ENCODE measurements at regions not wholly inside any gene's neighbourhood (a gene's known extent, or its start where the extent isn't known, plus 50 kb on each side); places are given as distances from the start of the nearest gene placed in this dataset.
A peak's percentile ranks its signal among the peaks of the same experiment; 100 is the strongest.

DNA sequence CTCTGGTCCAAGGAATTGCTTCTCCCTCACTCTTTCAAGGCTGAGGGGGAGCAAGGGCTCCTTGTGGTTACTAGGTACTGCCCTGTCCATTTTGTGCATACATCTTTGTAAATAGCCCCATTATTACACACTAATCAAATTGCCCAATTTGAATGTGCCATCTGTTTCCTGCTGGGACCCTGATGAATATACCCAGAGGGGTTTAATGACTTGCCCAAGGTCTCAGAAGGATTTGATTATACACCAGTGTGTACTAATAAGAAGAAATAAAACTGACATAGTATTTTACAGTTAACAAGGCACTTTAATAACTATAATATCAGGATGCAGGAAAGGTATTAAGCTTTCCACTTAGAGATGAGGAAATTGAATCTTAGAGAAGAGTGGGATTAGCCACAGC is 64.6 kb upstream of the PTPRJ start:
- DNase-seq: no peak
- Histone ChIP-seq H3K4me1 (replicated peaks in 1 of 2) (peaks cover 14 to 36% of the 10 kb centered on the region in 2 donors), H3K4me3 (no peak overlapping the region), H3K36me3 (replicated peaks in 1 of 2) (no peaks in the 10 kb centered on the region), H3K9me3 (replicated peaks in 1 of 3) (no peaks in the 10 kb centered on the region), H3K27ac (peak overlapping the region in 3 of 5 donors; percentile 52 to 90 (median 79)), H3K27me3 (no peaks in the 10 kb centered on the region)
- no peak for TF ChIP-seq POLR2A (IDR thresholded peaks at IDR 0.05)
- TF ChIP-seq, protein P1, sequence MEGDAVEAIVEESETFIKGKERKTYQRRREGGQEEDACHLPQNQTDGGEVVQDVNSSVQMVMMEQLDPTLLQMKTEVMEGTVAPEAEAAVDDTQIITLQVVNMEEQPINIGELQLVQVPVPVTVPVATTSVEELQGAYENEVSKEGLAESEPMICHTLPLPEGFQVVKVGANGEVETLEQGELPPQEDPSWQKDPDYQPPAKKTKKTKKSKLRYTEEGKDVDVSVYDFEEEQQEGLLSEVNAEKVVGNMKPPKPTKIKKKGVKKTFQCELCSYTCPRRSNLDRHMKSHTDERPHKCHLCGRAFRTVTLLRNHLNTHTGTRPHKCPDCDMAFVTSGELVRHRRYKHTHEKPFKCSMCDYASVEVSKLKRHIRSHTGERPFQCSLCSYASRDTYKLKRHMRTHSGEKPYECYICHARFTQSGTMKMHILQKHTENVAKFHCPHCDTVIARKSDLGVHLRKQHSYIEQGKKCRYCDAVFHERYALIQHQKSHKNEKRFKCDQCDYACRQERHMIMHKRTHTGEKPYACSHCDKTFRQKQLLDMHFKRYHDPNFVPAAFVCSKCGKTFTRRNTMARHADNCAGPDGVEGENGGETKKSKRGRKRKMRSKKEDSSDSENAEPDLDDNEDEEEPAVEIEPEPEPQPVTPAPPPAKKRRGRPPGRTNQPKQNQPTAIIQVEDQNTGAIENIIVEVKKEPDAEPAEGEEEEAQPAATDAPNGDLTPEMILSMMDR (IDR thresholded peaks at IDR 0.05): no peak
- intact Hi-C loops (cut with DNase I): no loop called here

DNA sequence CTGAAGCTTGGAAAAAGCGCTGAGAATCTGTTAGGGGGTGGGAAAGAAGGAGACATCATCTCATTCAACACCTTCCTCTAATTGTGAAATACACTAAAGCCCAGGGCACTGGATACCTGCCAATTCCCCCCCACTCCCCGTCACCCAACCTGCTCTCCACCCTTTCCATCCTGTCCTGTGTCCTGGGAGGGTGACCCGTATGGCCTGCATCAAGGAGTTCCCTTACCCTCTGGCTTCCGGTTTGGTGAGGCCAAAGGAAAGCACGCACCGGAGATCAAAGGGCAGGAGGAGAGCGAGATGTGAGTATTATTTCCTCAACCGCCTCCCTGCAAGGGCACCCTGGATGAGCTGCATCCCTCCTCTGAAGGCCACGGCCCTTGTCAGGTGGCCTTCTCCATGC is 65.0 kb upstream of the PTPRJ start:
- DNase-seq: peak in 1 of 7 donors; percentile 63
- peaks cover 14 to 36% of the 10 kb centered on the region in 2 donors for H3K4me1 ChIP-seq (replicated peaks in 1 of 2)
- intact Hi-C loops (cut with DNase I): no loop called here
- peak overlapping the region in 2 of 5 donors; percentile 79 to 90 for H3K27ac ChIP-seq
- H3K4me3 ChIP-seq: no peak overlapping the region
- 66 to 83% (median 75%) methylated on average over 7 to 9 of the region's 9 CpGs for WGBS, 4 donors
- no peaks in the 10 kb centered on the region for H3K27me3 ChIP-seq
- no peak for TF ChIP-seq POLR2A (IDR thresholded peaks at IDR 0.05)
- TF ChIP-seq, protein P1 (IDR thresholded peaks at IDR 0.05): no peak
- H3K36me3 ChIP-seq (replicated peaks in 1 of 2): no peaks in the 10 kb centered on the region
- no peaks in the 10 kb centered on the region for H3K9me3 ChIP-seq (replicated peaks in 1 of 3)

DNA sequence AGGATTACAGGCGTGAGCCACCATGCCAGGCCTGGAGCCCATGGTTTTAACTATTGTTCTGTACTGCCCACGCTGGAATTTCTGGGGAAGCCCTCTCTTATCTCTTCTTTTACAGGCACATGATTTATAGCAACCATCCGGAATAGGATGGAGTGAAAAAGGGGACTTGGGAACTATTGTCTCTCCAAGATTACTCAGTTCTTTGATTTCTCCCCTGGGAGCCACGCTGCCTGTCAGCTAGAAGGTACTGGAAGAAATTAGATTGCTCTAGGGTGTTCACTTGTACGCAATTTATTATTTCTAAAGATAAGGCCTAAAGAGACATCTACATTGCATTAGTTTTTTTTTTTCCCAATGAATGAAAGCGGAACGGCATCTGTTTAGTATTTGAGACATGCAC is 65.6 kb upstream of the PTPRJ start:
- TF ChIP-seq POLR2A (IDR thresholded peaks at IDR 0.05): no peak
- TF ChIP-seq, protein P1 (IDR thresholded peaks at IDR 0.05): no peak
- Histone ChIP-seq H3K27me3 (no peaks in the 10 kb centered on the region), H3K4me3 (no peak overlapping the region), H3K27ac (peak overlapping the region in 1 of 5 donors; percentile 79), H3K9me3 (replicated peaks in 1 of 3) (no peaks in the 10 kb centered on the region), H3K36me3 (replicated peaks in 1 of 2) (no peaks in the 10 kb centered on the region), H3K4me1 (replicated peaks in 1 of 2) (peaks cover 14 to 36% of the 10 kb centered on the region in 2 donors)
- intact Hi-C loops (cut with DNase I): no loop called here
- WGBS, 4 donors: 61 to 66% (median 65%) methylated on average over 7 of the region's 7 CpGs
- no peak for DNase-seq

DNA sequence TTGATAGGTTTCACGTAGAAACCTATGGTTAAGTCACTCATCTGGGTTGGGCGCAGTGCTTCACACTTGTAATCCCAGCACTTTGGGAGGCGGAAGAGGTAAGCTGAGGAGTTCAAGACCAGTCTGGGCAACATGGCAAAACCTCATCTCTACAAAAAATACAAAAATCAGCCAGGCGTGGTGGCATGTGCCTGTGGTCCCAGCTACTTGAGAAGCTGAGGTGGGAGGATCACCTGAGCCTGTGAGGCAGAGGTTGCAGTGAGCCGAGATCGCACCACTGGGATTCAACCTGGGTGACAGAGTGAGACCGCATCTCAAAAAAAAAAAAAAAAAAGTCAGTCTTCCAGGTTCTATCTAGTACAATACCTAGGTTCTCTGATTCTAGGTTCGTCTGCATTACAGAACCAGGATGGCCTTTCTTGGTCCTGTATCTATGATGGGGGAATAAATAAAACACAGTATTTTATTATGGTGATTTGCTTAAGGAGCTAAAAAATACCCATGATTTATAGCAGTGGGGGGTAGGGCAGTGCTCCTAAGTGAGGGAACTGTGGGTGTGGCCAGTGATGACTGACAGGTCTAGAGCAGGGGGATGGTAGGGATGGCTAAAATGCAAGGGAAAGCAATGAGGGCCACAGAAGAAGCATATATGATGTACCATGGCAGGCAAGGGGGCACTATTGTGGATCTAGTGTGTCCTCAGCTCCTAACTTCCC is 65.5 kb upstream of the NUP160 start:
- no peak for TF ChIP-seq POLR2A (IDR thresholded peaks at IDR 0.05)
- TF ChIP-seq, protein P1 (IDR thresholded peaks at IDR 0.05): no peak
- peaks cover 14 to 30% of the 10 kb centered on the region in 2 donors for H3K4me1 ChIP-seq (replicated peaks in 1 of 2)
- intact Hi-C loops (cut with DNase I): no loop called here
- no peak overlapping the region for H3K27ac ChIP-seq
- no peaks in the 10 kb centered on the region for H3K36me3 ChIP-seq (replicated peaks in 1 of 2)
- DNase-seq: peak in 1 of 7 donors; percentile 29
- no peaks in the 10 kb centered on the region for H3K27me3 ChIP-seq
- 91 to 93% (median 93%) methylated on average over 8 of the region's 8 CpGs for WGBS, 4 donors
- H3K4me3 ChIP-seq: no peak overlapping the region
- H3K9me3 ChIP-seq (replicated peaks in 1 of 3): no peaks in the 10 kb centered on the region
